DND-41 (cell line): ENCODE measurements at regions not wholly inside any gene's neighbourhood (a gene's known extent, or its start where the extent isn't known, plus 50 kb on each side); places are given as distances from the start of the nearest gene placed in this dataset.
A peak's percentile ranks its signal among the peaks of the same experiment; 100 is the strongest.

Source experiments
- ATAC-seq: fragments of 200-7000 bp; cut with Tn5 transposase; 3 replicates; pipeline ENCODE4 v1.9.1; 2021; ENCODE audit warnings: low read depth; ENCODE audit not compliant: insufficient read depth
- DNase-seq: peaks from one replicate; pipeline ENCODE4 v3.0.0-alpha.2; 2020
- H2AFZ ChIP-seq: 2 replicates; pipeline ENCODE4 v1.6.0; 2012; ENCODE audit warnings: low read depth, low read length
- H3K27ac ChIP-seq: 2 replicates; pipeline ENCODE4 v1.5.1; 2012; ENCODE audit warnings: low read length, inconsistent platforms
- H3K27me3 ChIP-seq: fragments of 200-600 bp; sonication (generic); 2 replicates; pipeline ENCODE4 v1.6.0; 2012; ENCODE audit warnings: low read length, mild to moderate bottlenecking, inconsistent platforms; ENCODE audit not compliant: insufficient read depth, poor library complexity
- H3K36me3 ChIP-seq: 2 replicates; pipeline ENCODE4 v1.5.1; 2012; ENCODE audit warnings: low read length, inconsistent platforms; ENCODE audit not compliant: insufficient read depth
- H3K4me1 ChIP-seq: 2 replicates; pipeline ENCODE4 v1.5.1; 2012; ENCODE audit warnings: mild to moderate bottlenecking, low read length; ENCODE audit not compliant: insufficient read depth
- H3K4me2 ChIP-seq: 2 replicates; pipeline ENCODE4 v1.6.0; 2012; ENCODE audit warnings: mild to moderate bottlenecking, moderate library complexity, low read length, inconsistent platforms; ENCODE audit not compliant: insufficient read depth
- H3K4me3 ChIP-seq, 2 experiments: fragments of 200-600 bp in 1 of 2; shearing (Covaris generic) in 1 of 2; 2 replicates each; pipeline ENCODE4 v1.5.1; 2012 to 2016; ENCODE audit warnings: inconsistent platforms in 2 of 2, low read length in 2 of 2, mild to moderate bottlenecking in 2 of 2, low read depth in 1 of 2, moderate library complexity in 1 of 2
- H3K79me2 ChIP-seq: 2 replicates; pipeline ENCODE4 v1.6.0; 2012; ENCODE audit warnings: low read length, inconsistent platforms; ENCODE audit not compliant: insufficient read depth
- H3K9ac ChIP-seq: 2 replicates; pipeline ENCODE4 v1.6.0; 2012; ENCODE audit warnings: low read depth, mild to moderate bottlenecking, inconsistent platforms, low read length, moderate library complexity
- H3K9me3 ChIP-seq: 2 replicates; pipeline ENCODE4 v1.5.1; 2012; ENCODE audit warnings: low read length, moderate library complexity, mild to moderate bottlenecking, inconsistent platforms; ENCODE audit not compliant: insufficient read depth, severe bottlenecking
- H4K20me1 ChIP-seq: 2 replicates; pipeline ENCODE4 v1.6.0; 2012; ENCODE audit warnings: low read length; ENCODE audit not compliant: insufficient read depth
- CTCF ChIP-seq: IDR thresholded peaks from 2 replicates; pipeline ENCODE4 v1.5.1; 2012; ENCODE audit warnings: borderline replicate concordance, low read length, moderate library complexity, mild to moderate bottlenecking; ENCODE audit not compliant: poor library complexity, severe bottlenecking; ENCODE audit errors: extremely low read depth
- EZH2 ChIP-seq: IDR thresholded peaks from 3 replicates; pipeline ENCODE4 v1.6.1; 2012; ENCODE audit warnings: borderline replicate concordance, low read depth, mild to moderate bottlenecking, moderate library complexity, low read length, inconsistent platforms; ENCODE audit not compliant: severe bottlenecking

GRCh38 chr19:32224371-32225244 lies 120.8 kb upstream of the ZNF507 start:
- no peak for ATAC-seq
- H3K79me2 ChIP-seq, result no peaks in the 10 kb centered on the region
- TF ChIP-seq CTCF (peak; percentile 71), EZH2 (no peak)
- peaks cover 16% of the 10 kb centered on the region for H4K20me1 ChIP-seq
- no peak overlapping the region for H3K27ac ChIP-seq
- peak; percentile 15 for DNase-seq
- H3K4me3 ChIP-seq, result peak overlapping the region in 1 of 2 experiments; percentile 5; a peak in 1 of 4 replicates
- no peak overlapping the region for H3K9ac ChIP-seq
- H3K4me2 ChIP-seq, result peak overlapping the region; percentile 53
- no peak overlapping the region for H2AFZ ChIP-seq
- peaks cover 22% of the 10 kb centered on the region for H3K4me1 ChIP-seq
- peaks cover 11% of the 10 kb centered on the region for H3K27me3 ChIP-seq
- H3K36me3 ChIP-seq, result no peaks in the 10 kb centered on the region
- no peaks in the 10 kb centered on the region for H3K9me3 ChIP-seq

GRCh38 chr19:32227561-32228165 lies 117.7 kb upstream of the ZNF507 start:
- ATAC-seq, result no peak
- no peak overlapping the region for H3K4me2 ChIP-seq
- no peak overlapping the region for H3K4me3 ChIP-seq
- no peaks in the 10 kb centered on the region for H3K36me3 ChIP-seq
- peaks cover 7% of the 10 kb centered on the region for H3K27me3 ChIP-seq
- TF ChIP-seq CTCF, result peak; percentile 24
- no peak for TF ChIP-seq EZH2
- H4K20me1 ChIP-seq, result peaks cover 18% of the 10 kb centered on the region
- DNase-seq, result no peak
- H3K9me3 ChIP-seq, result no peaks in the 10 kb centered on the region
- H3K9ac ChIP-seq, result no peak overlapping the region
- no peaks in the 10 kb centered on the region for H3K79me2 ChIP-seq
- H2AFZ ChIP-seq, result no peak overlapping the region
- no peak overlapping the region for H3K27ac ChIP-seq
- H3K4me1 ChIP-seq, result peaks cover 21% of the 10 kb centered on the region

GRCh38 chr19:32230441-32230840 lies 115.0 kb upstream of the ZNF507 start:
- peaks cover 4% of the 10 kb centered on the region; the same call in 1 of the 2 replicates for H4K20me1 ChIP-seq
- TF ChIP-seq EZH2 (no peak), CTCF (no peak)
- H3K27me3 ChIP-seq, result peaks cover 7% of the 10 kb centered on the region

More at GRCh38 chr19:32230441-32230840, 115.0 kb upstream of the ZNF507 start:
- no peak overlapping the region for H3K4me3 ChIP-seq
- DNase-seq (no peak), ATAC-seq (no peak)
- H3K27ac ChIP-seq, result no peak overlapping the region
- no peaks in the 10 kb centered on the region for H3K79me2 ChIP-seq
- no peak overlapping the region for H3K9ac ChIP-seq
- no peaks in the 10 kb centered on the region for H3K9me3 ChIP-seq
- H3K4me2 ChIP-seq, result no peak overlapping the region
- no peaks in the 10 kb centered on the region for H3K4me1 ChIP-seq
- H3K36me3 ChIP-seq, result no peaks in the 10 kb centered on the region
- H2AFZ ChIP-seq, result no peak overlapping the region
